Suprapubic skin (tissue), 4 donors: ENCODE measurements at regions not wholly inside any gene's neighbourhood (a gene's known extent, or its start where the extent isn't known, plus 50 kb on each side); places are given as distances from the start of the nearest gene placed in this dataset.

Experiments used
- DNase-seq, 2 donors: peaks; one replicate each; pipeline ENCODE4 v3.0.0-alpha.2; 2019; ENCODE audit warnings: low spot score in 2 of 2
- H3K27ac ChIP-seq: fragments of 200-600 bp; sonication (generic); one replicate; pipeline ENCODE4 v1.5.1; 2019
- H3K27me3 ChIP-seq: fragments of 200-600 bp; sonication (generic); one replicate; pipeline ENCODE4 v1.5.1; 2019
- H3K36me3 ChIP-seq: fragments of 200-600 bp; sonication (generic); one replicate; pipeline ENCODE4 v1.5.1; 2019
- H3K4me1 ChIP-seq: fragments of 200-600 bp; sonication (generic); one replicate; pipeline ENCODE4 v1.5.1; 2019
- H3K4me3 ChIP-seq: fragments of 200-600 bp; sonication (generic); one replicate; pipeline ENCODE4 v1.5.1; 2019; ENCODE audit warnings: mild to moderate bottlenecking
- H3K9me3 ChIP-seq: fragments of 200-600 bp; sonication (generic); one replicate; pipeline ENCODE4 v1.5.1; 2019
- CTCF ChIP-seq, 2 donors: fragments of 200-600 bp in 1 of 2; fragments of 450-650 bp in 1 of 2; sonication (generic) in 1 of 2; IDR thresholded peaks; one replicate each; pipeline ENCODE4 v1.5.1; 2016 to 2019; ENCODE audit warnings: antibody characterized with exemption in 2 of 2, mild to moderate bottlenecking in 1 of 2, moderate library complexity in 1 of 2
- EP300 ChIP-seq: sonication (generic); formaldehyde crosslinking; IDR thresholded peaks from one replicate; pipeline ENCODE4 v1.6.1; 2017; ENCODE audit warnings: antibody characterized with exemption
- POLR2A ChIP-seq, 2 donors: fragments of 450-650 bp; IDR thresholded peaks; one replicate each; pipeline ENCODE4 v1.6.1; 2017; ENCODE audit warnings: antibody characterized with exemption in 2 of 2, mild to moderate bottlenecking in 2 of 2, moderate library complexity in 2 of 2
- POLR2AphosphoS5 ChIP-seq, 3 donors: sonication (generic); formaldehyde crosslinking; IDR thresholded peaks; one replicate each; pipeline ENCODE4 v1.6.1; 2017; ENCODE audit warnings: antibody characterized with exemption in 3 of 3
- WGBS: methylation state at CpG from one replicate; pipeline ENCODE4 v1.1.5; 2018; 5-methylcytosine and 5-hydroxymethylcytosine counted together

- Histone ChIP-seq H3K36me3 (no peaks in the 10 kb centered on the region), H3K4me1 (no peaks in the 10 kb centered on the region), H3K27me3 (no peaks in the 10 kb centered on the region), H3K9me3 (no peaks in the 10 kb centered on the region), H3K4me3 (no peak overlapping the region), H3K27ac (no peak overlapping the region)
- WGBS = 58% methylated on average over 6 of the region's 6 CpGs
- no peak for DNase-seq
- TF ChIP-seq CTCF (IDR thresholded peaks at IDR 0.05) (no peak), POLR2AphosphoS5 (IDR thresholded peaks at IDR 0.05) (no peak), POLR2A (IDR thresholded peaks at IDR 0.05) (no peak), EP300 (no peak)
Observed at GRCh38 chr4:4780729-4781244, 78.7 kb upstream of the MSX1 start.

GRCh38 chr4:4779486-4779885, 80.0 kb upstream of the MSX1 start:
- Histone ChIP-seq H3K4me3 (no peak overlapping the region), H3K27ac (no peak overlapping the region), H3K36me3 (no peaks in the 10 kb centered on the region), H3K27me3 (no peaks in the 10 kb centered on the region), H3K9me3 (no peaks in the 10 kb centered on the region), H3K4me1 (no peaks in the 10 kb centered on the region)
- 92% methylated on average over 8 of the region's 8 CpGs for WGBS
- TF ChIP-seq POLR2A (IDR thresholded peaks at IDR 0.05) = no peak
- no peak for TF ChIP-seq EP300
- no peak for TF ChIP-seq POLR2AphosphoS5 (IDR thresholded peaks at IDR 0.05)
- TF ChIP-seq CTCF (IDR thresholded peaks at IDR 0.05) = no peak
- no peak for DNase-seq

- H3K27ac ChIP-seq = no peak overlapping the region
- H3K36me3 ChIP-seq = no peaks in the 10 kb centered on the region
- no peak for TF ChIP-seq POLR2A (IDR thresholded peaks at IDR 0.05)
- TF ChIP-seq CTCF (IDR thresholded peaks at IDR 0.05) = no peak
- no peak for TF ChIP-seq POLR2AphosphoS5 (IDR thresholded peaks at IDR 0.05)
- no peak for TF ChIP-seq EP300
Observed at GRCh38 chr4:4779054-4779453, 80.4 kb upstream of the MSX1 start.

GRCh38 chr4:4778554-4778953, 80.9 kb upstream of the MSX1 start:
- Histone ChIP-seq H3K9me3 (no peaks in the 10 kb centered on the region), H3K4me1 (no peaks in the 10 kb centered on the region)
- WGBS = 89% methylated on average over 4 of the region's 4 CpGs

More at GRCh38 chr4:4779054-4779453, 80.4 kb upstream of the MSX1 start:
- 100% methylated on average over 1 of the region's 2 CpGs for WGBS
- no peaks in the 10 kb centered on the region for H3K4me1 ChIP-seq
- DNase-seq = no peak
- no peak overlapping the region for H3K4me3 ChIP-seq
- no peaks in the 10 kb centered on the region for H3K27me3 ChIP-seq
- no peaks in the 10 kb centered on the region for H3K9me3 ChIP-seq

GRCh38 chr4:4776934-4777333, 82.5 kb upstream of the MSX1 start:
- peak in 1 of 2 donors; percentile 57 for DNase-seq
- no peaks in the 10 kb centered on the region for H3K36me3 ChIP-seq
- 89% methylated on average over 4 of the region's 7 CpGs for WGBS
- no peaks in the 10 kb centered on the region for H3K27me3 ChIP-seq
- no peak overlapping the region for H3K4me3 ChIP-seq
- H3K4me1 ChIP-seq = no peaks in the 10 kb centered on the region
- TF ChIP-seq EP300 (no peak), CTCF (IDR thresholded peaks at IDR 0.05) (no peak), POLR2AphosphoS5 (IDR thresholded peaks at IDR 0.05) (no peak), POLR2A (IDR thresholded peaks at IDR 0.05) (no peak)
- no peaks in the 10 kb centered on the region for H3K9me3 ChIP-seq
- H3K27ac ChIP-seq = no peak overlapping the region

More at GRCh38 chr4:4778554-4778953, 80.9 kb upstream of the MSX1 start:
- Histone ChIP-seq H3K4me3 (no peak overlapping the region), H3K36me3 (no peaks in the 10 kb centered on the region), H3K27ac (no peak overlapping the region), H3K27me3 (no peaks in the 10 kb centered on the region)
- no peak for DNase-seq
- no peak for TF ChIP-seq EP300
- TF ChIP-seq POLR2AphosphoS5 (IDR thresholded peaks at IDR 0.05) = no peak
- no peak for TF ChIP-seq CTCF (IDR thresholded peaks at IDR 0.05)
- no peak for TF ChIP-seq POLR2A (IDR thresholded peaks at IDR 0.05)
